ENCODE measurements at regions not wholly inside any gene's neighbourhood (a gene's known extent, or its start where the extent isn't known, plus 50 kb on each side); places are given as distances from the start of the nearest gene placed in this dataset.

- H2AFZ ChIP-seq (ENCODE audit: insufficient read depth, low read depth, low read length, poor library complexity, severe bottlenecking), result no peak overlapping the region
- Mint-ChIP-seq H3K9me3 (peaks cover 0 to 2% (median 2%) of the 10 kb centered on the region in 7 donors), H3K27ac (no peak overlapping the region), H3K4me3 (no peak overlapping the region), H3K27me3 (ENCODE audit: low read depth in 3 of 3) (peaks cover 0 to 6% (median 3%) of the 10 kb centered on the region in 3 donors), H3K4me1 (peaks cover 7% of the 10 kb centered on the region), H3K36me3 (no peaks in the 10 kb centered on the region)
- no peaks in the 10 kb centered on the region for H3K27me3 ChIP-seq (ENCODE audit: control insufficient read depth in 2 of 2, insufficient read depth in 2 of 2, low read length in 2 of 2)
- WGBS (ENCODE audit: insufficient coverage), result no CpG with 5 or more reads among the region's 1 CpG
- no peak for DNase-seq
- no peak overlapping the region for H3K9ac ChIP-seq (ENCODE audit: insufficient read depth, low read length, poor library complexity, severe bottlenecking)
- no peak overlapping the region for H3K4me3 ChIP-seq (replicated peaks in 1 of 3; ENCODE audit: low read depth in 2 of 3, low read length in 3 of 3)
- peaks cover 5 to 7% of the 10 kb centered on the region in 2 donors for H3K4me1 ChIP-seq (ENCODE audit: control insufficient read depth in 1 of 2, insufficient read depth in 2 of 2, low read length in 2 of 2)
- no peaks in the 10 kb centered on the region for H3K36me3 ChIP-seq (replicated peaks in 1 of 2; ENCODE audit: control insufficient read depth in 1 of 2, insufficient read depth in 2 of 2, low read length in 2 of 2)
- no peaks in the 10 kb centered on the region for H3K79me2 ChIP-seq (ENCODE audit: insufficient read depth, low read length)
- H4K20me1 ChIP-seq (ENCODE audit: insufficient read depth, low read length), result no peaks in the 10 kb centered on the region
- H3K9me3 ChIP-seq (replicated peaks in 1 of 2; ENCODE audit: control insufficient read depth in 1 of 2, insufficient read depth in 1 of 2, low read length in 2 of 2), result no peaks in the 10 kb centered on the region
- no peak overlapping the region for H3K4me2 ChIP-seq (replicated peaks; ENCODE audit: extremely low read depth, low read length, poor library complexity, severe bottlenecking)
- intact Hi-C loops (cut with micrococcal nuclease), result no loop called here
- TF ChIP-seq, protein P1, sequence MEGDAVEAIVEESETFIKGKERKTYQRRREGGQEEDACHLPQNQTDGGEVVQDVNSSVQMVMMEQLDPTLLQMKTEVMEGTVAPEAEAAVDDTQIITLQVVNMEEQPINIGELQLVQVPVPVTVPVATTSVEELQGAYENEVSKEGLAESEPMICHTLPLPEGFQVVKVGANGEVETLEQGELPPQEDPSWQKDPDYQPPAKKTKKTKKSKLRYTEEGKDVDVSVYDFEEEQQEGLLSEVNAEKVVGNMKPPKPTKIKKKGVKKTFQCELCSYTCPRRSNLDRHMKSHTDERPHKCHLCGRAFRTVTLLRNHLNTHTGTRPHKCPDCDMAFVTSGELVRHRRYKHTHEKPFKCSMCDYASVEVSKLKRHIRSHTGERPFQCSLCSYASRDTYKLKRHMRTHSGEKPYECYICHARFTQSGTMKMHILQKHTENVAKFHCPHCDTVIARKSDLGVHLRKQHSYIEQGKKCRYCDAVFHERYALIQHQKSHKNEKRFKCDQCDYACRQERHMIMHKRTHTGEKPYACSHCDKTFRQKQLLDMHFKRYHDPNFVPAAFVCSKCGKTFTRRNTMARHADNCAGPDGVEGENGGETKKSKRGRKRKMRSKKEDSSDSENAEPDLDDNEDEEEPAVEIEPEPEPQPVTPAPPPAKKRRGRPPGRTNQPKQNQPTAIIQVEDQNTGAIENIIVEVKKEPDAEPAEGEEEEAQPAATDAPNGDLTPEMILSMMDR (IDR thresholded peaks at IDR 0.05), result no peak
- no peak overlapping the region for H3K27ac ChIP-seq (ENCODE audit: low read depth in 1 of 2, low read length in 2 of 2)
Measured at GRCh38 chr14:22263961-22264360, 325.1 kb downstream of the DAD1 start.

GRCh38 chr14:22262881-22263280, 326.1 kb downstream of the DAD1 start:
- Mint-ChIP-seq H3K9me3 (peaks cover 0 to 7% (median 3%) of the 10 kb centered on the region in 7 donors), H3K4me3 (no peak overlapping the region), H3K27ac (no peak overlapping the region), H3K36me3 (no peaks in the 10 kb centered on the region), H3K27me3 (ENCODE audit: low read depth in 3 of 3) (peaks cover 0 to 6% (median 3%) of the 10 kb centered on the region in 3 donors), H3K4me1 (peaks cover 5% of the 10 kb centered on the region)
- H3K4me1 ChIP-seq (ENCODE audit: control insufficient read depth in 1 of 2, insufficient read depth in 2 of 2, low read length in 2 of 2), result no peaks in the 10 kb centered on the region
- no peaks in the 10 kb centered on the region for H3K27me3 ChIP-seq (ENCODE audit: control insufficient read depth in 2 of 2, insufficient read depth in 2 of 2, low read length in 2 of 2)
- no peaks in the 10 kb centered on the region for H3K36me3 ChIP-seq (replicated peaks in 1 of 2; ENCODE audit: control insufficient read depth in 1 of 2, insufficient read depth in 2 of 2, low read length in 2 of 2)
- no peak overlapping the region for H3K9ac ChIP-seq (ENCODE audit: insufficient read depth, low read length, poor library complexity, severe bottlenecking)
- no peak overlapping the region for H3K4me3 ChIP-seq (replicated peaks in 1 of 3; ENCODE audit: low read depth in 2 of 3, low read length in 3 of 3)
- no peaks in the 10 kb centered on the region for H4K20me1 ChIP-seq (ENCODE audit: insufficient read depth, low read length)
- no peak for DNase-seq
- WGBS (ENCODE audit: insufficient coverage), result 100% methylated on average over 2 of the region's 3 CpGs
- no peak overlapping the region for H3K27ac ChIP-seq (ENCODE audit: low read depth in 1 of 2, low read length in 2 of 2)
- H2AFZ ChIP-seq (ENCODE audit: insufficient read depth, low read depth, low read length, poor library complexity, severe bottlenecking), result no peak overlapping the region
- no peaks in the 10 kb centered on the region for H3K79me2 ChIP-seq (ENCODE audit: insufficient read depth, low read length)
- TF ChIP-seq, protein P1 (IDR thresholded peaks at IDR 0.05), result no peak
- H3K9me3 ChIP-seq (replicated peaks in 1 of 2; ENCODE audit: control insufficient read depth in 1 of 2, insufficient read depth in 1 of 2, low read length in 2 of 2), result no peaks in the 10 kb centered on the region
- H3K4me2 ChIP-seq (replicated peaks; ENCODE audit: extremely low read depth, low read length, poor library complexity, severe bottlenecking), result no peak overlapping the region
- intact Hi-C loops (cut with micrococcal nuclease), result no loop called here

Data from CD14-positive monocyte (primary cell).